GM18907 (cell line): ENCODE measurements at regions not wholly inside any gene's neighbourhood (a gene's known extent, or its start where the extent isn't known, plus 50 kb on each side); places are given as distances from the start of the nearest gene placed in this dataset.
"Not testable (repeated sequence)": the region's sequence is repeated elsewhere in the genome, so short reads cannot be mapped to it uniquely, and the experiment has no call there.

Experiments
- ATAC-seq: cut with Tn5 transposase; IDR thresholded peaks from one replicate; pipeline ENCODE4 v1.9.1; 2021; ENCODE audit warnings: mild to moderate bottlenecking, moderate library complexity; ENCODE audit not compliant: unreplicated experiment

DNA sequence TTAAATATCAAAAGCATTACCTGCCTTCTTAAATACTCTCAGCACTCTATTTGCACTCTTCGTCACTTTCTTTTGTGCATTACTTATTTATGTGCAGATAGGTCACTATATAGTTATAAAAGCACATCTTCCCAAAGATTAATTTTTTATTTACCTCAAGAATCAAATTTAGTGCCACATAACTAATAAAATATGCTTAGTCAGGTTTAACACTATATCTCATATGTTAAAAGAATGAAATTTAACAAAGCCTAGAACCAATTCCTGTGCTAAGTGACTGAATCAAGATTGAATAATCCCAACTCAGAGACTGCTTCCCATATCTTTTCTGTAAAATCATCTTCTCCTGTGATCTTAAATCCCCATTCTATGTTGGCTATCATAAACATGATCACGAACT lies 957.5 kb upstream of the NXPH2 start:
- no peak for ATAC-seq

DNA sequence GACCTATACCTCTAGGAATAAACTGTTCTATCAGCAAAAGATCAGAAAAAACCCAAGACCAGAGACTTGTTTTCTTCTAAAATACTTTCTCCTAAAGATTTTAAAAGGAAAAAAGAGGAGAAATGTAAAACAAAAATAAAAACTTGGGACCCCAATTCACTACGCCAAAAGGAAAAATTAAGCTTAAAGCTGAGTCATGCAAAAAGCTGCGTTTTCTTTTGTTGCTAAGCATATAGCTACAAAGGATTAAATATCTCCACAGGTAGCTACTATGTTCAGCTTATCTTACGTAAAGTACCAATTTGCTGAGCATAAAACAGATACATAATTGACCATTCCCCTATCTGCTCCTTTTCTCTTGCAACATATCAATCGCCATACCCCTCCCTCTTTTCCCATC lies 950.0 kb upstream of the NXPH2 start:
- ATAC-seq, result no peak

- ATAC-seq, result no peak
Observed at GRCh38 chr2:139721411-139721995, 941.3 kb upstream of the NXPH2 start.

GRCh38 chr2:139720056-139720455 lies 939.9 kb upstream of the NXPH2 start:
- ATAC-seq, result no peak

GRCh38 chr2:139704606-139705005 lies 924.4 kb upstream of the NXPH2 start:
- ATAC-seq, result no peak

DNA sequence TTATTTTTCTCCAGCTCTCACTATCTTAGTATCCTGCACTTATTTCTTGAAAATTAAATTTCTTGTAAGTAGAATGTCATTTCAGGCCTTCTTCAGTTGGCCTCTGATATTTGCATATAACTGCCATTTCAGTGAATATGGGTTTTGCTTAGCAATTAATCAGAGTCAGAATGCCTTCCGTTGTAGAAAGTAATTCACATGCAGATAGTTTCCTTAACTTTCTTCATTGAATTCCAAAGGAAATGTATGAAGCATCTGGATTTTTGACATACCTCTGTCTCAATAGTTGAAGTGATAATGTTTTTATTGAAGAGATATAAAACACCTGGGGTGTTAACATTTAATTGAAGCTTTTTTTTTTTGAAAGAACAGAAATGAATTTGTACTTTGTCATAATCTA lies 914.1 kb upstream of the NXPH2 start:
- ATAC-seq, result no peak

DNA sequence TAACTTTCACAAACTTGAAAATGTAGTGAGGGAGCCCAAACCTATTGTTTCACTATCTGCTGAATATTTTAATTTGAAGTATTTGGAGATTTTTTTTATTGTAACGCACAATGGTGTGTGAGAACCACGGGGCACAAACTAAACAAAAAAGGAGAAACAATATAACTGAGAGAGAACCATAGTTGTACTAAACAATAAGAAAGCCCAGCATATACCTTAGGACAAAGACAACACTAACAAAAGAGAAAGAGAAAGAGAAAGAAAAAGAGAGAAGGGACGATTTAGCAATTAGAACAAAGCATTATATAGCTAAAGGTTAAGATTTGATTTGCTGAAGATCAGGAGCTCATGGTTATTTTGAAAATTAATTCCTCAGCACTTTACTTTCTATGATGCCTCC lies 906.0 kb upstream of the NXPH2 start:
- ATAC-seq, result no peak

- no peak for ATAC-seq
Observed at GRCh38 chr2:139685090-139685983, 905.1 kb upstream of the NXPH2 start.

- no peak for ATAC-seq
Observed at GRCh38 chr2:139684286-139684860, 904.2 kb upstream of the NXPH2 start.

GRCh38 chr2:139674577-139674976 lies 894.4 kb upstream of the NXPH2 start:
- no peak for ATAC-seq

GRCh38 chr2:139673447-139673846 lies 893.3 kb upstream of the NXPH2 start:
- not testable (repeated sequence) for ATAC-seq

DNA sequence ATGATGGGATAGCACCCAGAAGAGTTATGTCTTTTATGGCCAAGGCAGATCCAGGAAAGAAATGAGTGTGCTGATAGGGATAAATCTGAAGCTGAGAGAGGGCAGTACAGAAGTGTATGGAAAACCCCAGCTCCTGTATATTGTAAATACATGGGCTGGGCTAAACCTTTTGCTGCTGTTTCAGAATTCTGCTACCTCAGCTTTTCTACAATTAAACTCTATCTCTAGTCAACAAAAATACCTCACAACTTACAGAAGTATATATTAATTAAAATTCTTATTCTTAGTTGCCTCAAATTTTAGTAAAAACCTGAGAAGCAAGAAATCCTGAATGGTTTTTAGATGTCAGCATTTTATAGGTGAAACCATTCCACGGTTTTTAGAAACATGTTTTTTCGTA lies 889.5 kb upstream of the NXPH2 start:
- ATAC-seq, result no peak

DNA sequence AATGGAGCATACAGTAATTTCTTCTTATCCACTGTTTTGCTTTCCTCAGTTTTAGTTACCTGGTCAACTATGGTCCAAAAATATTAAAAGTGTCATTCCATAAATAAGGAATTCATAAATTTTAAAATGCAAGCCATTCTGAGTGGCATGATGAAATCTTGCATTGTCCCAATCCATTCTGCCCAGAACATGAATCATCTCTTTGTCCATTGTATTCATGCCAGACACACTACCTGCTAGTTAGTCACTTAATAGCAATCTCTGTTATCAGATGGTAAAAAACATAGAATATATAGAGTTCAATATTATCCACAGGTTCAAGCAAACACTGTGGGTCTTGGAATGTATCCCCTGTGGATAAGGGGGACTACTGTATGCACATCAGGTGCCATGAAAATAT lies 872.2 kb upstream of the NXPH2 start:
- ATAC-seq, result no peak

DNA sequence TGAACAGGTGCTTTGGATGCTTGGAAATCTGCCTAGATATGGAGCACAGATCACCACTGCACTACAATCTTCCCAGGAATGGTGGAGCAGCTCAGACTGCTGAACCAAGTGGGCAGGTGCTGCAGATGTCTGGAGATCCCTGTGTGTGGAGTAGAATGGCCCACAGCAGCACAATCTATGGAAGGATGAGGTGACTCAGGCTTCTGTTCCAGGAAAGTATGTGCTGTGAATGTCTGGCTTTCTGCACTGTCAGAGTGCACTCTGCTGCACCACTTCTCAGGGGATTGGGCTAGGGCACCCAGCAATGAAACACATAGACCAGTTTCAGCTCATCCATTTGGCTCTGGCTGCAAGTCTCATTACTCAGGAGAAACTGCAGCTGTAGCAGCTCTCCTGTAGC lies 865.4 kb upstream of the NXPH2 start:
- ATAC-seq, result no peak

- ATAC-seq, result no peak
Observed at GRCh38 chr2:139643139-139643538, 862.9 kb upstream of the NXPH2 start.

- no peak for ATAC-seq
Observed at GRCh38 chr2:139631966-139632365, 851.8 kb upstream of the NXPH2 start.

- no peak for ATAC-seq
Observed at GRCh38 chr2:139628931-139629330, 848.7 kb upstream of the NXPH2 start.

DNA sequence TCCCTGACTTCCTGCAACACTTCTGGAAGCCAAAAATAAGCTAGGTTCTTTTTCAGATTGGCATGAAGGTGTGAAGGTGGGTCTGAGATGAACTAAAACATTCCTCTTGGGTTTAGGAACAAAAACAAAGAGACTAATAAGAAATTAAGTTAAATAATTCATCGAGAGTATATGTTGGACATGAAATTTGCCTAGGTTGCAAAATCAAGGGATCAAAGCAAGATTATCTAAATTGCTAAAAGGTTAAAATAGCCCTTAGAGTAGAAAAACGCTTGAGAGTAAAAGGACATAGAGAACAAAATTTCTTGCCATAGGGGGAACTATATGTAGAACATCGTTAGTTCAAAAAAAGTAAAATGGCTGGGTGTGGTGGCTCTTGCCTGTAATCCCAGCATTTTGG lies 845.9 kb upstream of the NXPH2 start:
- no peak for ATAC-seq

- no peak for ATAC-seq
Observed at GRCh38 chr2:139622691-139623090, 842.5 kb upstream of the NXPH2 start.

GRCh38 chr2:139617747-139618146 lies 837.6 kb upstream of the NXPH2 start:
- ATAC-seq, result no peak

- no peak for ATAC-seq
Observed at GRCh38 chr2:139613264-139613663, 833.1 kb upstream of the NXPH2 start.

GRCh38 chr2:139610512-139610911 lies 830.3 kb upstream of the NXPH2 start:
- no peak for ATAC-seq
